OCI-LY3 (cell line): ENCODE measurements at regions not wholly inside any gene's neighbourhood (a gene's known extent, or its start where the extent isn't known, plus 50 kb on each side); places are given as distances from the start of the nearest gene placed in this dataset.

Experiments
- H2AFZ ChIP-seq: fragments of 200-600, 300-600 bp; shearing (Covaris generic); 2 replicates; pipeline ENCODE4 v1.6.0; 2014; ENCODE audit warnings: antibody characterized with exemption, low read depth, low read length
- H3K27ac ChIP-seq: fragments of 200-600, 300-600 bp; sonication (generic); 2 replicates; pipeline ENCODE4 v1.5.1; 2014; ENCODE audit warnings: mild to moderate bottlenecking, low read length, moderate library complexity, mixed read lengths
- H3K27me3 ChIP-seq: fragments of 200-600, 300-600 bp; sonication (generic); 2 replicates; pipeline ENCODE4 v1.6.1; 2014; ENCODE audit warnings: low read depth, low read length, mixed read lengths
- H3K36me3 ChIP-seq: fragments of 200-600, 300-600 bp; sonication (generic); replicated peaks from 2 replicates; pipeline ENCODE3; 2014; ENCODE audit warnings: low read depth, low read length, mixed read lengths
- H3K4me1 ChIP-seq: fragments of 300-600, 200-600 bp; sonication (generic); 2 replicates; pipeline ENCODE4 v1.6.1; 2014; ENCODE audit warnings: low read length, mixed read lengths
- H3K4me2 ChIP-seq: fragments of 200-600, 300-600 bp; sonication (generic); 2 replicates; pipeline ENCODE4 v1.6.1; 2014; ENCODE audit warnings: low read length, mixed read lengths
- H3K4me3 ChIP-seq: fragments of 300-600, 200-600 bp; sonication (generic); 2 replicates; pipeline ENCODE4 v1.5.1; 2014; ENCODE audit warnings: antibody characterized with exemption, mild to moderate bottlenecking, low read length, moderate library complexity
- H3K79me2 ChIP-seq: fragments of 300-600, 200-600 bp; shearing (Covaris generic); 2 replicates; pipeline ENCODE4 v1.6.1; 2014; ENCODE audit warnings: mild to moderate bottlenecking, low read length, mixed read lengths
- H3K9ac ChIP-seq: fragments of 300-600, 200-600 bp; shearing (Covaris generic); 2 replicates; pipeline ENCODE4 v1.6.0; 2014; ENCODE audit warnings: mild to moderate bottlenecking, low read length, moderate library complexity
- H3K9me3 ChIP-seq: fragments of 200-600, 300-600 bp; shearing (Covaris generic); 2 replicates; pipeline ENCODE4 v1.6.1; 2014; ENCODE audit warnings: low read length, mixed read lengths; ENCODE audit not compliant: insufficient read depth
- H4K20me1 ChIP-seq: fragments of 200-600, 300-600 bp; sonication (generic); 2 replicates; pipeline ENCODE4 v1.6.1; 2016; ENCODE audit warnings: low read length, mixed read lengths; ENCODE audit not compliant: insufficient read depth
- EZH2phosphoT487 ChIP-seq: fragments of 200-600 bp; shearing (Covaris generic); IDR thresholded peaks from 2 replicates; pipeline ENCODE4 v1.6.1; 2018; ENCODE audit warnings: antibody characterized with exemption, mixed run types, low read depth
- TF ChIP-seq, protein P1 (sequence below): fragments of 200-600, 300-600 bp; sonication (generic); IDR thresholded peaks from 2 replicates; pipeline ENCODE4 v1.5.1; 2014; ENCODE audit warnings: antibody characterized with exemption, low read length, low read depth

DNA sequence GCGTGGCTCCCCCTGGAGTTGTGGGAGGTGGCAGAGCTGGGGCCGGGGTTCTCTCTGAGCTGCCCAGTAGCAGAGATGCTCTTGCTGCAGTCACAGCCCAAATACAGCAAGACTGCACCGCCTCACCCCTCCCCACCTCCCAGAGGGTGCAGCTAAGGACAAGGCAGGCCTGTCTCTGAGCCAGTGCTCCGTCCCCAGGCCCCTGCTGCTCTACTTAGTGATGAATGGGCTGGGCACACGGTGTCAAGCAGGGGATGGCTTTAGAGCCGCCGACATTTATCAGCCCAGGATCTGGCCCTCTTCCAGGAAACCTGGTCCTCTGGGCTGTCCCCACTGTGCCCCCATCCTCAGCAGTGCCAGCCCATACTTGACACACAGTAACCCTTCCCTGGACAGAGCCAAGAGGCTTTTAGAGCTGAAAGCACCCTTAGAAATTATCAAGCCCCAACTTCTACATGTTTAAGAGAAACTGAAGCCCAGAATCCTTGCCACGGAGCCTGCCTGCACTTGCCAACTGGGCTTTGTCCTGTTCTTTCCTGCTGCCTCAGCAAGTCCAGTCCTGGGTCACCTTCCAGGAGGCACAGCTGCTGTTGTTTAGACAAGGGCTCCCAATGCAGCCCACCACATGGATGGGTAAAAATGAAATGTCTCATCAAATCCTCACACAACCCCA, 137.1 kb upstream of the UNC5B start:
- H4K20me1 ChIP-seq: no peaks in the 10 kb centered on the region
- no peaks in the 10 kb centered on the region for H3K36me3 ChIP-seq
- TF ChIP-seq, protein P1, sequence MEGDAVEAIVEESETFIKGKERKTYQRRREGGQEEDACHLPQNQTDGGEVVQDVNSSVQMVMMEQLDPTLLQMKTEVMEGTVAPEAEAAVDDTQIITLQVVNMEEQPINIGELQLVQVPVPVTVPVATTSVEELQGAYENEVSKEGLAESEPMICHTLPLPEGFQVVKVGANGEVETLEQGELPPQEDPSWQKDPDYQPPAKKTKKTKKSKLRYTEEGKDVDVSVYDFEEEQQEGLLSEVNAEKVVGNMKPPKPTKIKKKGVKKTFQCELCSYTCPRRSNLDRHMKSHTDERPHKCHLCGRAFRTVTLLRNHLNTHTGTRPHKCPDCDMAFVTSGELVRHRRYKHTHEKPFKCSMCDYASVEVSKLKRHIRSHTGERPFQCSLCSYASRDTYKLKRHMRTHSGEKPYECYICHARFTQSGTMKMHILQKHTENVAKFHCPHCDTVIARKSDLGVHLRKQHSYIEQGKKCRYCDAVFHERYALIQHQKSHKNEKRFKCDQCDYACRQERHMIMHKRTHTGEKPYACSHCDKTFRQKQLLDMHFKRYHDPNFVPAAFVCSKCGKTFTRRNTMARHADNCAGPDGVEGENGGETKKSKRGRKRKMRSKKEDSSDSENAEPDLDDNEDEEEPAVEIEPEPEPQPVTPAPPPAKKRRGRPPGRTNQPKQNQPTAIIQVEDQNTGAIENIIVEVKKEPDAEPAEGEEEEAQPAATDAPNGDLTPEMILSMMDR: no peak
- TF ChIP-seq EZH2phosphoT487: no peak
- H3K4me2 ChIP-seq: no peak overlapping the region
- H3K27me3 ChIP-seq: no peaks in the 10 kb centered on the region
- no peaks in the 10 kb centered on the region for H3K79me2 ChIP-seq
- H3K9ac ChIP-seq: no peak overlapping the region
- H3K4me3 ChIP-seq: no peak overlapping the region
- no peaks in the 10 kb centered on the region for H3K9me3 ChIP-seq
- H3K4me1 ChIP-seq: no peaks in the 10 kb centered on the region
- H2AFZ ChIP-seq: no peak overlapping the region
- H3K27ac ChIP-seq: no peak overlapping the region

DNA sequence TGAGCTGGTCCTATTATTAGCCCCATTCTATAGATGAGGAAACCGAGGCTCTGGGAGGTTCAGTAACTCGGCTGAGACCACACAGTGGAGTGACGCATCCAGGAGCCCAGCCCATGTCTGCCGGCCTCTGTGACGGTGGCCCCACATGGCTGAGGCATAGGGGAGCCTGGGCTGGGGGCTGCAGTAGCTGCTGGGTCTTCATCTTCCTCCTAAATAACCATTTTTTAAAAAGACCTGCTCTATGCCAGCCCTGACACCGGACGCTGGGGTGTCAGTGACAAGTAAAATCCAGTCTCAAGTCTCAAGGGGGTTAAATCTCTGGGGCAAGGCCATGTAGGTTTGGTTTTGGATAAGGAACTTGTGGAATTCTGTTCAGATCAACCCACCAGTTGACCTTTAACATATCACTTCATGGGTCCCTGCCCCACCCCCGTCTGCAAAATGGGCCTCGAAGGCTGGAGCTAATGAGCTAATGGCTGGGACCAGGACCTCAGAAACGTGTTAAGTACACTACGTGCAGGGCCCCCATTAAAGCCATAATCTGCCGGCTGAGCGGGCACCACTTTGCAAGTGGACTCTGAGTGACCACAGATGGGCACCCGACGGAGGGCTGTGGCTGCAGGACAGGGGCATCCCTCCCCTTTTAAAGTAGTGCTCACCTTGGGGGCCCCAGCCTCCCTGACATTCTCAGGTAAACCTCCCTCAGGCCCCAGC, 136.5 kb upstream of the UNC5B start:
- no peak overlapping the region for H3K4me2 ChIP-seq
- H4K20me1 ChIP-seq: no peaks in the 10 kb centered on the region
- no peak overlapping the region for H3K27ac ChIP-seq
- no peaks in the 10 kb centered on the region for H3K9me3 ChIP-seq
- TF ChIP-seq, protein P1: no peak
- no peak for TF ChIP-seq EZH2phosphoT487
- no peak overlapping the region for H3K4me3 ChIP-seq
- H3K79me2 ChIP-seq: no peaks in the 10 kb centered on the region
- H2AFZ ChIP-seq: no peak overlapping the region
- no peak overlapping the region for H3K9ac ChIP-seq
- no peaks in the 10 kb centered on the region for H3K4me1 ChIP-seq
- no peaks in the 10 kb centered on the region for H3K27me3 ChIP-seq
- no peaks in the 10 kb centered on the region for H3K36me3 ChIP-seq

DNA sequence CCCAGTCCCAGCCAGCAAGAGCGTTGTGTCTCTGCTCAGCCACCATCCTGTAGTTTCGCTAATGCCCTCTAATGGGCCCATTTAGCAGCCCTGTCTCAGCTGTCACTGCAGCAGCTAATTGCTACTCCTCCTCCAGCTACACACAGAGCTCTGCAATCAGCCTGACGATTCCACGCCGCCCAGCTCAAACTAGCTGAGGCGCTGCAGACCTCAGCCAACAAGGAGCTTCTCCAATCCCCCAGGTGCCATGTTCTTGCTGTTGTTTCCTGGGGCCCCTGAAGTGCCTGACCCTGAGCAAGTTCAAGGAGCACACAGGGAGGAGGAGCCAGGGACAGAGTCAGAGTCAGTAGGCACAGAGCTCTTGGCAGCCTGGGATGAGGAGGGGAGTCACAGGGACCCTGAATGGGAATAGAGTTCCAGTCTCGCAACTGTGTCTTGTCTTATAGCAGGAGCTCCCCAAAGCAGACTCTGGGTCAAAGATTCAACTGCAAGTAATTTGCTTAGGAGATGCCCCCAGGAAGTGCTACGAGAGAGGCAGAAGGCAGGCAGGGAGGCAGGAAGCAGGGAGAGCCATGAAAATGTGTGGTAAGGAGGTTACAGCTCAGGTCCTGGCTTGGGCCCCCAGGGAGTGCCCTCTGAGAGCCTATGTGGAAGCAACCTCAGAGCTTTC, 135.8 kb upstream of the UNC5B start:
- no peak overlapping the region for H3K4me2 ChIP-seq

More for the DNA sequence above, 135.8 kb upstream of the UNC5B start:
- no peaks in the 10 kb centered on the region for H3K79me2 ChIP-seq
- no peak overlapping the region for H3K27ac ChIP-seq
- H3K36me3 ChIP-seq: no peaks in the 10 kb centered on the region
- no peaks in the 10 kb centered on the region for H3K4me1 ChIP-seq
- no peaks in the 10 kb centered on the region for H3K9me3 ChIP-seq
- TF ChIP-seq EZH2phosphoT487: no peak
- TF ChIP-seq, protein P1: no peak
- no peak overlapping the region for H3K9ac ChIP-seq
- no peaks in the 10 kb centered on the region for H4K20me1 ChIP-seq
- H3K27me3 ChIP-seq: no peaks in the 10 kb centered on the region
- H3K4me3 ChIP-seq: no peak overlapping the region
- H2AFZ ChIP-seq: no peak overlapping the region
